ENCODE measurements at regions not wholly inside any gene's neighbourhood (a gene's known extent, or its start where the extent isn't known, plus 50 kb on each side); places are given as distances from the start of the nearest gene placed in this dataset.

DNA sequence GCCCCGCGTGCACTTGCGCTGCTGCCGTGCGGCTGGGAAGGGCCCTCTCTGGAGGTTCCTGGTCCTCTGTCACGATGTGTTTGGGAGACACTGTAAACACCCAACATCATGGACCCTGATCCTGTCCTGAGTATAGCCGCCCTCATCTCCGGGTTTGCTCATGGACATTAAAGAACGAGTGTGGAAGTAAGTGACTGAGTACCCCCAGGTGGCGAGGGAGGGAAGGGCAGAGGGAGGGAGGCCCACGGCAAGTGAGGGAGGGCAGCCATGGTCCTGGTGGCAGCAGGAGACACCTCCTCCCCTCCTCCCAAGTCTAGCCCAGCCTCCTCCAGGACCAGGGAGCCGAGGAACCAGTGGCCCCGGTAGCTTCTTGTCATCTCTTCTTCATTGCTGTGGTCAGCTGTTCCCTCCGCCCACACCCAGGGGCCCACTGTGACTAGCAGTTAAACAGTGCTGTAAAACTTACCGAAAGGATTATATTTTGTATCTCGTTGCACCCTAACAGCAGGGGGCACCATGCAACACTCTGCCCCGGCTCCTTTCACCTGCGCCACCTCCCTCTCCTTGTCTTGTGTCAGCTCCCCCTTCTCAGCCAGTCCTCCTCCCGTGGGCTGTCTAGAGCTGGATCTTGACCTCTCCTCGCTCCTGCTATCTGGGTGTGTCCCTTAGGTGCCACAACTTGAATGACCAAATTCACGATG, 566.5 kb upstream of the B3GAT1 start:
- TF ChIP-seq, protein P1, sequence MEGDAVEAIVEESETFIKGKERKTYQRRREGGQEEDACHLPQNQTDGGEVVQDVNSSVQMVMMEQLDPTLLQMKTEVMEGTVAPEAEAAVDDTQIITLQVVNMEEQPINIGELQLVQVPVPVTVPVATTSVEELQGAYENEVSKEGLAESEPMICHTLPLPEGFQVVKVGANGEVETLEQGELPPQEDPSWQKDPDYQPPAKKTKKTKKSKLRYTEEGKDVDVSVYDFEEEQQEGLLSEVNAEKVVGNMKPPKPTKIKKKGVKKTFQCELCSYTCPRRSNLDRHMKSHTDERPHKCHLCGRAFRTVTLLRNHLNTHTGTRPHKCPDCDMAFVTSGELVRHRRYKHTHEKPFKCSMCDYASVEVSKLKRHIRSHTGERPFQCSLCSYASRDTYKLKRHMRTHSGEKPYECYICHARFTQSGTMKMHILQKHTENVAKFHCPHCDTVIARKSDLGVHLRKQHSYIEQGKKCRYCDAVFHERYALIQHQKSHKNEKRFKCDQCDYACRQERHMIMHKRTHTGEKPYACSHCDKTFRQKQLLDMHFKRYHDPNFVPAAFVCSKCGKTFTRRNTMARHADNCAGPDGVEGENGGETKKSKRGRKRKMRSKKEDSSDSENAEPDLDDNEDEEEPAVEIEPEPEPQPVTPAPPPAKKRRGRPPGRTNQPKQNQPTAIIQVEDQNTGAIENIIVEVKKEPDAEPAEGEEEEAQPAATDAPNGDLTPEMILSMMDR (conservative IDR thresholded peaks at IDR 0.05): no peak
- DNase-seq (ENCODE audit: extremely low spot score, unreplicated experiment): no peak

DNA sequence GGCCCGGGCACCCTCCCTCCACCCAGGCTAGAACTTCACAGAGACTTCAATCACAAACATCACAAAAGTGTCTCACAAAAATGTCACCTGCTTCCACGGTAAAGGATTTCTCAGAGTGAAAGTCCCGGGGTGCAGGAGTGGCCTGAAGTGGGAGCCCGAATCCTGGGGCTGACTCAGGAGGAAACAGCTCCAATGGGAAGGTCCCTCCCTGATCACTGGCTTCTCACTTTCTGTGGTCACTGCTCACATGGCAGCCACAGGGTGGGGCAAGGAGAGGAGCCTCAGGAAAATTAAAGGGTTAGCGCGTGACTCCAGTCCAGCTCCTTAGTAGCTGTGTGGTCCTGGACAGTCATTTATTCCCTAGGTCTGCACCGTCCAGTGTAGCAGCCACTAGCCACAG, 564.5 kb upstream of the B3GAT1 start:
- DNase-seq (ENCODE audit: extremely low spot score, unreplicated experiment): no peak
- Mint-ChIP-seq H3K27ac (no peak overlapping the region), H3K4me3 (no peak overlapping the region), H3K27me3 (peaks cover 25% of the 10 kb centered on the region), H3K9me3 (no peaks in the 10 kb centered on the region), H3K4me1 (ENCODE audit: unreplicated experiment) (peaks cover 3% of the 10 kb centered on the region), H3K36me3 (no peaks in the 10 kb centered on the region)
- TF ChIP-seq, protein P1 (conservative IDR thresholded peaks at IDR 0.05): no peak

More for the DNA sequence above, 566.5 kb upstream of the B3GAT1 start:
- no peak overlapping the region for H3K27ac Mint-ChIP-seq
- no peaks in the 10 kb centered on the region for H3K36me3 Mint-ChIP-seq
- H3K4me3 Mint-ChIP-seq: no peak overlapping the region
- H3K4me1 Mint-ChIP-seq (ENCODE audit: unreplicated experiment): peaks cover 3% of the 10 kb centered on the region
- H3K27me3 Mint-ChIP-seq: peaks cover 34% of the 10 kb centered on the region
- H3K9me3 Mint-ChIP-seq: no peaks in the 10 kb centered on the region

DNA sequence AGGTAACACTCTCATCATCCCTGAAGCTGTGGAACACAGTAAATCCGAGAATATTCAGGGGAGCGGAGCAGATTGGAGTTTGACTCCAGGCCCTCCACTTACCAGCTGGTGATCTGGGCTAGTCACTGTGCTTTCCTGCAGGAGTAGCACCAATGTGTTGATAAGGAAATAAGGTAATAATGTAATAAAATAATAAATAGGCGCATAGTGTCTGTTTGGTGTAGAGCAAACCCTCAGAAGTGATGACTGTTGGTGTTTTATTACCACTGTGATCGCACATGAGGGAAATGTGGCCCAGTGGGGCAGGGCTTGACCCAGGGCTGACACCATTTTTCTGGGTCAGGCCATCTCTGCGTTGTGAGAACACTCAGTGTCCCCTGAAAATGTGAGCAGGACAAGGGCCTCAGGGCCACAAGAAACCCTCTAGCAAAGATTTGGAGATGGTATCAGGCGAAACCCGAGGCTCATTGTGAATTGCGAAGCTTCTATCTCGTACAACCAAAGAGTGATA, 563.9 kb upstream of the B3GAT1 start:
- no peak for DNase-seq (ENCODE audit: extremely low spot score, unreplicated experiment)
- Mint-ChIP-seq H3K27ac (no peak overlapping the region), H3K36me3 (no peaks in the 10 kb centered on the region), H3K9me3 (no peaks in the 10 kb centered on the region), H3K4me1 (ENCODE audit: unreplicated experiment) (peaks cover 3% of the 10 kb centered on the region), H3K27me3 (peaks cover 26% of the 10 kb centered on the region), H3K4me3 (no peak overlapping the region)
- TF ChIP-seq, protein P1 (conservative IDR thresholded peaks at IDR 0.05): no peak

DNA sequence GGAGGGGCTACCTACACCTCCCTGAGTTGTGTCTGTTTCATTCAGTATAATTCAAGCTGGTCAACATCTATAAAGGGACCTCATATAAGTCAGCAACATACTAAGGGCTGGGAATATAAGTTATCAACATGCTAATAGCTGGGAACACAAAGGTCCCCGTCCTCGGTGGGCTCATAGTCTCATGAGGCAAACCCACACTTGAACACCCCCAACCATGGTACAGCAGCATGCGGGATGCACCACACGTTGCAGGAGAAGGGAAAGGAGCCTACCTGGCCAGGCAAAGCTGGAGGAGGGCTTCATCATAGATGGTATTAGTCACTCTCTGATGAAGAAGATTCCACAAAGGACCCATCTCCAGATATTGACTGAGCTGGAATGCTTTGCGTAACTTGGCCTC, 561.8 kb upstream of the B3GAT1 start:
- no peaks in the 10 kb centered on the region for H3K36me3 Mint-ChIP-seq
- TF ChIP-seq, protein P1 (conservative IDR thresholded peaks at IDR 0.05): no peak
- peaks cover 25% of the 10 kb centered on the region for H3K27me3 Mint-ChIP-seq
- H3K4me3 Mint-ChIP-seq: no peak overlapping the region
- DNase-seq (ENCODE audit: extremely low spot score, unreplicated experiment): no peak
- no peaks in the 10 kb centered on the region for H3K9me3 Mint-ChIP-seq
- peaks cover 1% of the 10 kb centered on the region for H3K4me1 Mint-ChIP-seq (ENCODE audit: unreplicated experiment)
- no peak overlapping the region for H3K27ac Mint-ChIP-seq

DNA sequence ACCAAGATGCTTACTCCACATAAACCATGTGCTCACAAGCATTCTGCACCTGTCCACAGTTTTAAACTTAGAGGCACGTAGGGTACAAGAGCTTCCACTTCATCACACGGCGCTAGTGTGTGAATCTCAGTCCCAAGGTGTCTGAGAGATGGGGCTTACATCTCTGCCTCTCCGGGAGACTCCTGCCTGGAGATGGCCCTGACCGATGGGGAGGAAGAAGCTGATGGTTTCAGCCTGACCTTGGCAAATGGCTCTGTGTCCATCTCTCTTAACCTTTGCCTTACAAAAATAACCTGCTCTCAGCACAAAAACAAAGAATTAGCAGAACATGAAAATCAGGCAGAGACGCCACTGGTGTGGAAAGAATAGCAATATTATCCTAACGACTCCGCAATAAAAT, 559.3 kb upstream of the B3GAT1 start:
- Mint-ChIP-seq H3K27me3 (peaks cover 23% of the 10 kb centered on the region), H3K9me3 (no peaks in the 10 kb centered on the region), H3K4me1 (ENCODE audit: unreplicated experiment) (no peaks in the 10 kb centered on the region), H3K4me3 (no peak overlapping the region), H3K36me3 (no peaks in the 10 kb centered on the region), H3K27ac (no peak overlapping the region)
- DNase-seq (ENCODE audit: extremely low spot score, unreplicated experiment): no peak
- TF ChIP-seq, protein P1 (conservative IDR thresholded peaks at IDR 0.05): no peak

Data from type B pancreatic cell (in vitro differentiated cells).